Muscle of back (tissue), 3 donors: ENCODE measurements at regions not wholly inside any gene's neighbourhood (a gene's known extent, or its start where the extent isn't known, plus 50 kb on each side); places are given as distances from the start of the nearest gene placed in this dataset.

Experiments used
- DNase-seq, 3 donors: peaks; one replicate each; pipeline versions ENCODE4 v3.0.0 to v3.0.0-alpha.2; 2013

GRCh38 chr10:6774406-6774805, 194.3 kb upstream of the PRKCQ start:
- no peak for DNase-seq

GRCh38 chr10:6771331-6771730, 191.3 kb upstream of the PRKCQ start:
- no peak for DNase-seq

- no peak for DNase-seq
Measured at GRCh38 chr10:6770846-6771245, 190.8 kb upstream of the PRKCQ start.

GRCh38 chr10:6769704-6770417, 189.8 kb upstream of the PRKCQ start:
- no peak for DNase-seq

- peak; percentile 61 to 86 (median 63) for DNase-seq
Measured at GRCh38 chr10:6766131-6766801, 186.2 kb upstream of the PRKCQ start.

GRCh38 chr10:6763423-6763822, 183.3 kb upstream of the PRKCQ start:
- no peak for DNase-seq

- DNase-seq, result no peak
Measured at GRCh38 chr10:6763001-6763400, 182.9 kb upstream of the PRKCQ start.

GRCh38 chr10:6759961-6760360, 179.9 kb upstream of the PRKCQ start:
- DNase-seq, result no peak

- no peak for DNase-seq
Measured at GRCh38 chr10:6757158-6757557, 177.1 kb upstream of the PRKCQ start.

GRCh38 chr10:6756716-6757115, 176.6 kb upstream of the PRKCQ start:
- DNase-seq, result peak in 2 of 3 donors; percentile 30 to 69

GRCh38 chr10:6755781-6756460, 175.8 kb upstream of the PRKCQ start:
- DNase-seq, result peak in 1 of 3 donors; percentile 39

GRCh38 chr10:6753644-6754043, 173.6 kb upstream of the PRKCQ start:
- peak in 1 of 3 donors; percentile 41 for DNase-seq

GRCh38 chr10:6751363-6751762, 171.3 kb upstream of the PRKCQ start:
- DNase-seq, result no peak

GRCh38 chr10:6748981-6749635, 169.0 kb upstream of the PRKCQ start:
- DNase-seq, result peak in 1 of 3 donors; percentile 52

- DNase-seq, result no peak
Measured at GRCh38 chr10:6748029-6748428, 168.0 kb upstream of the PRKCQ start.

GRCh38 chr10:6746782-6747181, 166.7 kb upstream of the PRKCQ start:
- no peak for DNase-seq

GRCh38 chr10:6743291-6743849, 163.3 kb upstream of the PRKCQ start:
- no peak for DNase-seq

GRCh38 chr10:6741541-6741941, 161.5 kb upstream of the PRKCQ start:
- no peak for DNase-seq

- DNase-seq, result no peak
Measured at GRCh38 chr10:6739530-6740174, 159.6 kb upstream of the PRKCQ start.

- peak in 2 of 3 donors; percentile 41 to 72 for DNase-seq
Measured at GRCh38 chr10:6738112-6738768, 158.2 kb upstream of the PRKCQ start.

GRCh38 chr10:6737758-6738111, 157.7 kb upstream of the PRKCQ start:
- no peak for DNase-seq
